ENCODE measurements at regions not wholly inside any gene's neighbourhood (a gene's known extent, or its start where the extent isn't known, plus 50 kb on each side); places are given as distances from the start of the nearest gene placed in this dataset.
"Not testable (repeated sequence)": the region's sequence is repeated elsewhere in the genome, so short reads cannot be mapped to it uniquely, and the experiment has no call there.

DNA sequence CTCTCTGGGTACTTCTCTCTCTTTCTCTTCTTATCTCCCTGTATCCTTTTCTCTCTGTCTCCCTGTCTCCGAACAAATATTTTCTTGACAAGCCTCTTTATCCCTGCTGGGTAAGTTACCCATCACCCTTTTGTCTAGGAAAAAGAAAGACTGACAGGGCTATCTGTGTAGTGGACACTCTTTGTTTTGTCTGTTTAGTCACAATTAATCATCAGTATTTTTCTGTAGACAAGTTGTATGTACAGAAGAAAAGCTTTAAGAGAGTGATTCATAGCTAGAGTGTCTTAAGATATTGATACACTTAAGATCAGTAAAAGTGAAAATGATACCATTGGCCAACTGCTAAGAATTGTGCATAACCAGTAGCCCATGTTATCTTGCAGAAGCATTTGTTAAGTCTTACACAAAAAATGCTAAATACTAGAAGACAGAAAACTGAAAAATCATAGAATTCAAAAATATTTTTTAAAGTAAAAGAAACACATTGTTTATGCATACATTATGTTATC is 1043.8 kb upstream of the EDIL3 start:
- DNase-seq, result no peak

DNA sequence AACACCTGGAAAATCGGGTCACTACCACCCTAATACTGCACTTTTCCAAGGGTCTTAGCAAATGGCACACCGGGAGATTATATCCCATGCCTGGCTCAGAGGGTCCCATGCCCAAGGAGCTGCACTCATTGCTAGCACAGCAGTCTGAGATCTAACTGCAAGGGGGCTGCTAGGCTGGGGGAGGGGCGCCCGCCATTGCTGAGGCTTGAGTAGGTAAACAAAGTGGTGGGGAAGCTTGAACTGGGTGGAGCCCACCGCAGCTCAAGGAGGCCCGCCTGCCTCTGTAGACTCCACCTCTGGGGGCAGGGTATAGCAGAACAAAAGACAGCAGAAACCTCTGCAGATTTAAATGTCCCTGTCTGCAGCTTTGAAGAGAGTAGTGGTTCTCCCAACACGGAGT is 1047.0 kb upstream of the EDIL3 start:
- DNase-seq, result not testable (repeated sequence)

DNA sequence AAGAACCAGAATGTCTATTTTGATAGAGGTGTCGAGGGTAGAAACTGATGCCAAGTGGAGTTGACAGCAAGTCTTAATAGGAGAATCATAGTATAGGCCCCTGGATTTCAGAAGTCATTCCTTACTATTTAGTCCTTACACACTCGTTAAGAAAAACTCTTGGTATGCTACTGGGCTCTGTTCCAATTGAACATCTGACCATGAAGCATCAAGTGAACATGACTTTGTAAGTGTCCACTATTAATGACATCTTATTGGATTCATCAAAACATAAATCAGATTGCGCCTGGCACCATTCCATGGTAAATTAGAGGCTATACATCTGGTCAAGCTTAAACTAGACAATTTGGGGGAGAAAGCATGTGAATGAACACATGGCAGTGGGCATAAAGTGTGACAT is 1056.5 kb upstream of the EDIL3 start:
- DNase-seq, result no peak

GRCh38 chr5:85441853-85442252 is 1057.2 kb upstream of the EDIL3 start:
- DNase-seq, result no peak

DNA sequence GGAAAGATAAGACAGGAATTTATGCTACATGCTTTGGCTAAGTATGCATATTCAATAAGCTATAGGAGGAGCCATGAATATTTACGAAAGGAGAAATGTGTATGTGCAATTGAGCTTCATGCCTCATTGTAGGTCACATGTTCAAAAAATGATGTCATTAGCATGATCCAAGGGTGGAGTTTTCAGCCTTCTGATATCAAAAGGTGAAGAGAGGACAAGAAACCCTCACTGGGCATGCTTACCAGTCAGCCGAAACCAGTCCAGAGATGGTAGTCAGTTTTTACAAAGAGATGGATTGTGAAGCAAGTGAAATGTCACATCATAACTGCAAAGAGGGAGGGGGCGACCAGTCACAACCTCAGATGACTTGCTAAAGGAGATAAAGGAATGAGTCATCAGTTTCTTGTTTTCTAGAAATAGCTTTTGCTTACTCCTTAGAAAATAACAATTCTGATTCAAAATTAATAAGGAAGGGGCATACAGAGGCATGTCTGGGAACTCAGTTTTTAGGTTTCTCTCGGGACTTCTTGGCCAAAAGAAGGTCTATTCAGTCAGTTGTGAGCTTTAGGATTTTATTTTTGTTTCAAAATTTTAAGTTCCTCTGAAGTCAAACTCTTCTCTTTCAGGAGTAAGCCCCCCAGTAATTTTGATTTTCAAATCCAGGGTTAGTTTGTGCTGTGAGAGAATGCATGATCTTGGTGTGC is 1067.8 kb upstream of the EDIL3 start:
- no peak for DNase-seq

GRCh38 chr5:85453026-85453349 is 1068.3 kb upstream of the EDIL3 start:
- no peak for DNase-seq

DNA sequence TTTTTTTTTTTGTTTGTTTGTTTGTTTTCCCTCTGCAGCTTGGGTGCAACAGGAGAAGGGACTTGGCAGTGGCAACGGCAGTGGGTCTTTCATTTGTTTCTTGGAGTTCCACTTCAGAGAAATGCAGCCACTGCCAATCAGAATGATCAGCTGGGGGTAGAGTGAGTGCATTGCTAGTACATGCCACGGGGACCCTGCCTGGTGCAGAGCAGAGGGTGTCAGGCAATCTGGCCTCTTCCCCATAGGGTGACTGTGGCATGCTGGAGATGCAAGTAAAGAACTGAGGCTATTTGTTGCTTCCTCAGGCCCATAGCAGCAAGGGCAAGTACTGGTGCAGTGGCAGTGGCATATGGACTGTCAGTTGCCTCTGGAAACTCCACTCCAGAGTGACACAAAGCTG is 1073.6 kb upstream of the EDIL3 start:
- DNase-seq, result no peak

DNA sequence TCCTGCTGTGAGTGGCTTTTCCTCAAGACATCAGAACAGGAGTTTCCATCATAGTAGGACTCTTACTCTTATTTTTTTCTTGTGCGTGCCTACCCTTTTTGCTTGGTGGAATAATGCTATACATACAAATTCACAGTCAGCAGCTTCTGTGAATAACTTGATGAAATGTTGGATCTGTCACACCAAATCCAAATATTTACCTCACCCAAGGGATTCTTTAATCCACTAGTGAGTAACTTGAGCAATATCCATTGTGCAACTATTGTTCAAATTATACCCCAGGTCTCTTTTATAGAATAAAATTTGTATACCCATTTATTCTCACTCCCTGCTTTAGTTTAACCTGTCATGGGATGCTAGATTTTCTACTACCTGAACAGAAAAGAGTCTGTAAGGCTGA is 1078.3 kb upstream of the EDIL3 start:
- DNase-seq, result no peak

GRCh38 chr5:85466423-85466822 is 1081.7 kb upstream of the EDIL3 start:
- no peak for DNase-seq

- DNase-seq, result no peak
Measured at GRCh38 chr5:85472749-85473148, 1088.1 kb upstream of the EDIL3 start.

- not testable (repeated sequence) for DNase-seq
Measured at GRCh38 chr5:85475151-85475550, 1090.5 kb upstream of the EDIL3 start.

DNA sequence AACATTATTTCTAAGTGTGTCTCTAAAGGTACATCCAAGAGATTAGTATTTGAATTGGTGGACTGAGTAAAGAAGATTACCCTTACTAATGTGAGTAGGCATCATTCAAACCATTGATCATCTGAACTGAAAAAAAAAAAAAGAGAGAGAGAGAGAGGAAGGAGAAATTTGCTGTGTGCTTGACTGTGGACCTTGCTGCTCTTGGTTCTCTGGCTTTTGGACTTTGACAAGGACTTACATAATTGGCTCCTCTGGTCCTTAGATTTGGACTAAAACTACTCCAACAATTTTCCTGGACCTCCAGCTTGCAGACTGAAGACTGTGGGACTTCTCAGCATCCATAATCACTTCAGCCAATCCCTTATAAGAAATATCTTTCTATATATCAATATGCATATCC is 1091.9 kb upstream of the EDIL3 start:
- DNase-seq, result no peak

DNA sequence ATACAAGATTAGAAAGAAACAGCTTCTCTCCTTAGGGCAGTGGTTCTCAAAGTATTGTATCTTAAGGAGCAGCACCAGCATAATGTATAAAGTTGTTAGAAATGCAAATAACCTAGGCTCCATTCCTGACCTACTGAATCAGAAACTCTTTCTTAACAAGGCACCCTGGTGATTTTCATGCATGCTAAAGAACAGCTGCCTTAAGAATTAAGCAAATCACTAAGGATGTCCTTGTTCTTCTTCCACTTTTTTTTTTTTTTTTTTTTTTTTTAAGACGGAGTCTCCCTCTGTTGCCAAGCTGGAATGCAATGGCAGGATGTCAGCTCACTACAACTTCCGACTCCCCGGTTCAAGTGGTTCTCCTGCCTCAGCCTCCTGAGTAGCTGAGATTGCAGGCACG is 1095.2 kb upstream of the EDIL3 start:
- DNase-seq, result no peak

GRCh38 chr5:85484982-85485574 is 1100.4 kb upstream of the EDIL3 start:
- no peak for DNase-seq

DNA sequence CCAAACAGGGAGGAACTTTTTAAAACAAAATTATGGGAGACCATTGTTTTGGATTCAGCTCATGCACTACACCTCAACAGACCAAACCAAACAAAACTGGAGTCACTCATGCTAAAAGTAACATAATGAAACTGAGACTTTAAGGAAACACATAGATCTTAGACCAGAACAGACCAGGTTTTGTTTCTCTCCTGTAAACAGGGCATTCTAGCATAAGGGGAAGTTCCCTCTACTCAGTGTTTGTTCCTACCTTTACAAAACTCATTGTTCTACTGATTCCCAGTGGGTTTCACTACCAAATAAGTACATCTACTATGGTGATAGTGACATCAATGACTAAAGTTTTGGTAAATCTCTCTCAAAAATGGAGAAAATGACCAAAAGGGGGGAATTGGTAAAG is 1103.6 kb upstream of the EDIL3 start:
- DNase-seq, result no peak

- DNase-seq, result peak; percentile 83
Measured at GRCh38 chr5:85500869-85501268, 1116.2 kb upstream of the EDIL3 start.

GRCh38 chr5:85512896-85513295 is 1104.8 kb upstream of the COX7C start:
- DNase-seq, result no peak

DNA sequence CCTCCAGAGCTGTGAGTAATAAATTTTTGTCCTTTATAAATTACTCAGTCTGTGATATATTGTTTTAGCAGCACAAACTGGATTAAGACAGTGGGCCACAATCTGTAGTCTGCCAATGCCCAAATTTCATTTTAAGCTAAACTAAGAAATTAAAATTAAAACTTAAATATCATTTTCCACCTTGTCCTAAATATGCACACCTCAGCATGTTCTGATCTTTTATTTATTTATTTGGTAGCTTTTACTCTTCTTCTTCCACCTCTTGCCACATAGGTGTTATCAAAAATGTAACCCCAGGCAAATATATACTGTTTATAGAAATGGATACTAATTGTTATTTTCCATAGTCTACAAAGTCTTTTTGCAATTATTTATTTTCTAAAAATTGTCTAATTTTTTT is 1102.2 kb upstream of the COX7C start:
- no peak for DNase-seq

DNA sequence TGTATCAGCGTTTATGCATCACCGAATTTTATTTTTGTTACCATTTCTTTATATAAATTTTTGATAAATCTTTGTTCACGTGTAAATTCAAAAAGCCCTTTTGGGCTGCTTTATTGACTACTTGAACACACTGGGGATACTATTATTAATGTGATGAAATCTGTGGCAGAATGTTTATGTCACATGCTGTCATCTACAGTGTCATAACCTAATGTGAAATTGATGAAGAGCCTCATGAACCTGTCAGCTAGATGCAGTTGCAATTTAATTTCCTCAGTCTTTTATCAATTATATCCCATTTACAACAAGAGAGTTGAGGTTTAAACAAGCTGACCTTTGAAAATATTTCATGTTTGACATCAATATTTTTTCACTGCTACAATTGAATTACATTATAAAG is 1100.4 kb upstream of the COX7C start:
- no peak for DNase-seq

- no peak for DNase-seq
Measured at GRCh38 chr5:85533341-85534047, 1084.2 kb upstream of the COX7C start.

DNA sequence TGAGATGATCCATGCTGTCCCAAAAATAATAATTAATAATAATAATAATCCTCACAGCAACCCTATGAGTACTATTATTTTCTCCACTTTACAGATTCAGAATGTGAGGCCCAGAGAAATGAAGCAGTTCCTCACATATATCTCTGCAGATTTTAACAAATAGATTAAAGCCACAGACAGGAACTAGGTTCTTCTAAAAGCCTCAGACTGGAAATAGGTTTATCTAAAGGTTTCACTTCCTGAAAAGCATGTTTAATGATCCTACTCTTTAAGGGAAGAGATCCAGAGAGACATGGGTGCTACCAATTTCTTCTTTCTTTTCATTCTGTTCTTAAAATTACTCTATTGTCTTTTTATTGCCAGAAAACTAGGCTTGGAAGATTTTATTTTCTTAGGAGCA is 1079.4 kb upstream of the COX7C start:
- no peak for DNase-seq

GRCh38 chr5:85545129-85545528 is 1072.6 kb upstream of the COX7C start:
- DNase-seq, result peak; percentile 17

GRCh38 chr5:85549229-85549628 is 1068.5 kb upstream of the COX7C start:
- DNase-seq, result no peak

- DNase-seq, result no peak
Measured at GRCh38 chr5:85549836-85550599, 1067.7 kb upstream of the COX7C start.
